Caco-2 (cell line): ENCODE measurements at regions not wholly inside any gene's neighbourhood (a gene's known extent, or its start where the extent isn't known, plus 50 kb on each side); places are given as distances from the start of the nearest gene placed in this dataset.

ENCODE experiments used
- BruUV-seq: library from RNA; stranded (reverse); fragments of 400-500 nt; replicated peaks from 2 replicates; lab custom pipeline; 2021; lab: Mats Ljungman, UMichigan
- CTCF ChIA-PET: fragments of 300-600 bp; sonication (Branson Sonifier 250); formaldehyde crosslinking; loops from one replicate; lab custom pipeline; 2022; ENCODE audit warnings: antibody characterized with exemption; lab: Charles Lee
- POLR2A ChIA-PET: fragments of 300-600 bp; sonication (Branson Sonifier 250); formaldehyde crosslinking; loops from one replicate; lab custom pipeline; 2022; ENCODE audit warnings: antibody characterized with exemption; lab: Charles Lee
- DNase-seq, 2 experiments: peaks; one replicate each; pipeline versions ENCODE4 v3.0.0 to v3.0.0-alpha.2; 2020 to 2022
- H3K27me3 ChIP-seq: replicated peaks from 2 replicates; pipeline ENCODE4 v1.6.0; 2011; ENCODE audit warnings: low read length; ENCODE audit not compliant: control insufficient read depth, insufficient read depth
- H3K36me3 ChIP-seq: 2 replicates; pipeline ENCODE4 v1.5.1; 2011; ENCODE audit warnings: low read length; ENCODE audit not compliant: control insufficient read depth, insufficient read depth
- H3K4me1 ChIP-seq: fragments of 250-450 bp; sonication (Bioruptor Pico); 2 replicates; pipeline ENCODE4 v1.5.1; 2020; ENCODE audit warnings: mild to moderate bottlenecking
- H3K4me3 ChIP-seq: 2 replicates; pipeline ENCODE4 v1.5.1; 2011; ENCODE audit warnings: low read depth, mild to moderate bottlenecking, control low read depth, low read length
- H3K9me3 ChIP-seq: fragments of 250-450 bp; sonication (Bioruptor Pico); 2 replicates; pipeline ENCODE4 v1.5.1; 2020; ENCODE audit warnings: mild to moderate bottlenecking, moderate library complexity
- H3K27ac Mint-ChIP-seq: one replicate; pipeline ENCODE4 v1.8.0; 2022; ENCODE audit warnings: mixed read lengths; ENCODE audit not compliant: unreplicated experiment
- H3K27me3 Mint-ChIP-seq: one replicate; pipeline ENCODE4 v1.8.0; 2022; ENCODE audit warnings: mixed read lengths; ENCODE audit not compliant: insufficient read depth, unreplicated experiment
- H3K36me3 Mint-ChIP-seq: one replicate; pipeline ENCODE4 v1.8.0; 2022; ENCODE audit warnings: mild to moderate bottlenecking, mixed read lengths; ENCODE audit not compliant: insufficient read depth, unreplicated experiment
- H3K4me1 Mint-ChIP-seq: one replicate; pipeline ENCODE4 v1.8.0; 2022; ENCODE audit warnings: low read depth, mixed read lengths; ENCODE audit not compliant: unreplicated experiment
- H3K4me3 Mint-ChIP-seq: one replicate; pipeline ENCODE4 v1.8.0; 2022; ENCODE audit warnings: mild to moderate bottlenecking, moderate library complexity, mixed read lengths; ENCODE audit not compliant: unreplicated experiment
- H3K9me3 Mint-ChIP-seq: one replicate; pipeline ENCODE4 v1.8.0; 2022; ENCODE audit warnings: mixed read lengths; ENCODE audit not compliant: unreplicated experiment
- intact Hi-C: fragments of 100-400 bp; cut with micrococcal nuclease; formaldehyde crosslinking; loops from one replicate; pipeline ENCODE4 v1.10.0; 2022; ENCODE audit not compliant: unreplicated experiment
- TF ChIP-seq, protein P1 (sequence below), 2 experiments: fragments of 200-600 bp in 1 of 2; IDR thresholded peaks; 1 replicate in 1 of 2; 2 replicates in 1 of 2; pipeline versions ENCODE4 v1.5.1 to v1.8.0; 2011 to 2022; ENCODE audit warnings: antibody characterized with exemption in 1 of 2, control low read depth in 1 of 2, inconsistent platforms in 1 of 2, low read depth in 1 of 2, low read length in 1 of 2, mild to moderate bottlenecking in 1 of 2, moderate library complexity in 1 of 2; ENCODE audit not compliant: insufficient read depth in 1 of 2, severe bottlenecking in 1 of 2, unreplicated experiment in 1 of 2

GRCh38 chr2:42961385-42961811, 169.0 kb upstream of the HAAO start:
- CTCF ChIA-PET, result no interaction called here
- no peaks in the 10 kb centered on the region for H3K27me3 ChIP-seq
- no peak overlapping the region for H3K4me3 Mint-ChIP-seq
- TF ChIP-seq, protein P1, sequence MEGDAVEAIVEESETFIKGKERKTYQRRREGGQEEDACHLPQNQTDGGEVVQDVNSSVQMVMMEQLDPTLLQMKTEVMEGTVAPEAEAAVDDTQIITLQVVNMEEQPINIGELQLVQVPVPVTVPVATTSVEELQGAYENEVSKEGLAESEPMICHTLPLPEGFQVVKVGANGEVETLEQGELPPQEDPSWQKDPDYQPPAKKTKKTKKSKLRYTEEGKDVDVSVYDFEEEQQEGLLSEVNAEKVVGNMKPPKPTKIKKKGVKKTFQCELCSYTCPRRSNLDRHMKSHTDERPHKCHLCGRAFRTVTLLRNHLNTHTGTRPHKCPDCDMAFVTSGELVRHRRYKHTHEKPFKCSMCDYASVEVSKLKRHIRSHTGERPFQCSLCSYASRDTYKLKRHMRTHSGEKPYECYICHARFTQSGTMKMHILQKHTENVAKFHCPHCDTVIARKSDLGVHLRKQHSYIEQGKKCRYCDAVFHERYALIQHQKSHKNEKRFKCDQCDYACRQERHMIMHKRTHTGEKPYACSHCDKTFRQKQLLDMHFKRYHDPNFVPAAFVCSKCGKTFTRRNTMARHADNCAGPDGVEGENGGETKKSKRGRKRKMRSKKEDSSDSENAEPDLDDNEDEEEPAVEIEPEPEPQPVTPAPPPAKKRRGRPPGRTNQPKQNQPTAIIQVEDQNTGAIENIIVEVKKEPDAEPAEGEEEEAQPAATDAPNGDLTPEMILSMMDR (IDR thresholded peaks at IDR 0.05; ENCODE audit: insufficient read depth in 1 of 2, low read depth in 1 of 2, low read length in 1 of 2, severe bottlenecking in 1 of 2, unreplicated experiment in 1 of 2), result no peak
- H3K9me3 Mint-ChIP-seq, result no peaks in the 10 kb centered on the region
- H3K4me1 Mint-ChIP-seq, result peaks cover 3% of the 10 kb centered on the region
- no peak overlapping the region for H3K4me3 ChIP-seq
- intact Hi-C loops, result no loop called here
- H3K9me3 ChIP-seq, result no peaks in the 10 kb centered on the region
- DNase-seq, result no peak
- no peak overlapping the region for H3K27ac Mint-ChIP-seq
- H3K36me3 Mint-ChIP-seq, result no peaks in the 10 kb centered on the region
- H3K4me1 ChIP-seq, result peaks cover 30% of the 10 kb centered on the region
- POLR2A ChIA-PET, result no interaction called here
- no peaks in the 10 kb centered on the region for H3K36me3 ChIP-seq
- H3K27me3 Mint-ChIP-seq, result no peaks in the 10 kb centered on the region
- BruUV-seq, result no TSS peak

DNA sequence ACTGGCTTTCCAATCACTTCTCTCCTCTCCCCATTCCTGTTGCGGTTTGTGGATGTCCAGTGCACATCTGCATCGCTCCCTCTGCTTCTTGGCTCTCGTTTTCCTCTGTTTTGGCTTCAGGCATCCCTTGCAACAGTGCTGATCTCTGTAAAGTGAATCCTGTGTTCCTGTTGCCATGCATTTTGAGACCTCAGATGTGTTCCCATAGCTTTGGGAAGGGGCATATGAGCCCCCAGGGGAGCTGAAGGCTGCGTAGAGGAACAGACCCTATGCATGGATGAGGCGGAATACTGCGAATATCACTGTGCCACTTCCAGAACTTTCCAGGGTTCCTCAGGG, 168.4 kb upstream of the HAAO start:
- H3K4me1 Mint-ChIP-seq, result peaks cover 9% of the 10 kb centered on the region
- DNase-seq, result no peak

GRCh38 chr2:42960002-42960841, 167.8 kb upstream of the HAAO start:
- H3K36me3 ChIP-seq, result no peaks in the 10 kb centered on the region
- DNase-seq, result no peak
- BruUV-seq, result no TSS peak
- TF ChIP-seq, protein P1 (IDR thresholded peaks at IDR 0.05; ENCODE audit: insufficient read depth in 1 of 2, low read depth in 1 of 2, low read length in 1 of 2, severe bottlenecking in 1 of 2, unreplicated experiment in 1 of 2), result no peak
- peaks cover 41% of the 10 kb centered on the region for H3K4me1 ChIP-seq
- Mint-ChIP-seq H3K27me3 (no peaks in the 10 kb centered on the region), H3K9me3 (no peaks in the 10 kb centered on the region), H3K36me3 (no peaks in the 10 kb centered on the region), H3K4me1 (peaks cover 14% of the 10 kb centered on the region), H3K27ac (no peak overlapping the region), H3K4me3 (no peak overlapping the region)
- no peaks in the 10 kb centered on the region for H3K27me3 ChIP-seq
- H3K9me3 ChIP-seq, result no peaks in the 10 kb centered on the region
- CTCF ChIA-PET, result no interaction called here
- intact Hi-C loops, result no loop called here
- POLR2A ChIA-PET, result no interaction called here
- H3K4me3 ChIP-seq, result no peak overlapping the region

More for the DNA sequence above, 168.4 kb upstream of the HAAO start:
- Mint-ChIP-seq H3K36me3 (no peaks in the 10 kb centered on the region), H3K9me3 (no peaks in the 10 kb centered on the region), H3K27me3 (no peaks in the 10 kb centered on the region), H3K4me3 (no peak overlapping the region), H3K27ac (no peak overlapping the region)
- BruUV-seq, result no TSS peak
- H3K36me3 ChIP-seq, result no peaks in the 10 kb centered on the region
- CTCF ChIA-PET, result no interaction called here
- POLR2A ChIA-PET, result no interaction called here
- intact Hi-C loops, result no loop called here
- H3K4me3 ChIP-seq, result no peak overlapping the region
- H3K27me3 ChIP-seq, result no peaks in the 10 kb centered on the region
- H3K9me3 ChIP-seq, result no peaks in the 10 kb centered on the region
- H3K4me1 ChIP-seq, result peaks cover 36% of the 10 kb centered on the region
- TF ChIP-seq, protein P1 (IDR thresholded peaks at IDR 0.05; ENCODE audit: insufficient read depth in 1 of 2, low read depth in 1 of 2, low read length in 1 of 2, severe bottlenecking in 1 of 2, unreplicated experiment in 1 of 2), result no peak
